ENCODE measurements at regions not wholly inside any gene's neighbourhood (a gene's known extent, or its start where the extent isn't known, plus 50 kb on each side); places are given as distances from the start of the nearest gene placed in this dataset.

DNA sequence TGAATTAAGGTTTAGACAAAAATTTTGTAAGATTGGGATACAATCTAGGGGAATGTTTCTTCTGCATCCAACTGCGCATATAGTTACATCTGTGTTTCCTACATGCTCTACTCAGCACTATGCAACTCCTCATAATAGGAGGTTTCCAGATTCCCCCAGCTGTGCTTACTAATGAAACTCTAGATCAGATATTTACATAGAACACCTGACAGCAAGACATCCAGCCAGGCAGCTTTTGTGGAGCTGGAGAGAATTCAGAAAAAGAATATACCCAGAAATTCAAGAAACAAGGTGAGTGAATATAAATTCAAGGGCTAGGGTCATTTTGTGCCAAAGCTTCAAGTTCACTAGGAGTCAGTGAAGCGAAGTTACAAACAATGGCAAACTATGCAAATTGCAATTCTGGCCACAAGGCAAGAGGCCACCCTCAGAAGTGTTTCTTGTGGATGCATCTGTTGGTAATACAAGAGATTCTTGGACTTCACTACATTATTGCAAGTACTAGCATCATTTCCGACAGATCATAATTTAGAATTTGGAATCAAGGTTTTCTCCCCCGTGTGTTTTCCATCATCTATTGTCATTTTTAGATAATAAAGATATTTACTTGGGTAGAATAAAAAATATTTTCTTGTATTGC, 341.2 kb upstream of the NAV3 start:
- no peak for TF ChIP-seq POLR2A (IDR thresholded peaks at IDR 0.05)
- TF ChIP-seq, protein P1, sequence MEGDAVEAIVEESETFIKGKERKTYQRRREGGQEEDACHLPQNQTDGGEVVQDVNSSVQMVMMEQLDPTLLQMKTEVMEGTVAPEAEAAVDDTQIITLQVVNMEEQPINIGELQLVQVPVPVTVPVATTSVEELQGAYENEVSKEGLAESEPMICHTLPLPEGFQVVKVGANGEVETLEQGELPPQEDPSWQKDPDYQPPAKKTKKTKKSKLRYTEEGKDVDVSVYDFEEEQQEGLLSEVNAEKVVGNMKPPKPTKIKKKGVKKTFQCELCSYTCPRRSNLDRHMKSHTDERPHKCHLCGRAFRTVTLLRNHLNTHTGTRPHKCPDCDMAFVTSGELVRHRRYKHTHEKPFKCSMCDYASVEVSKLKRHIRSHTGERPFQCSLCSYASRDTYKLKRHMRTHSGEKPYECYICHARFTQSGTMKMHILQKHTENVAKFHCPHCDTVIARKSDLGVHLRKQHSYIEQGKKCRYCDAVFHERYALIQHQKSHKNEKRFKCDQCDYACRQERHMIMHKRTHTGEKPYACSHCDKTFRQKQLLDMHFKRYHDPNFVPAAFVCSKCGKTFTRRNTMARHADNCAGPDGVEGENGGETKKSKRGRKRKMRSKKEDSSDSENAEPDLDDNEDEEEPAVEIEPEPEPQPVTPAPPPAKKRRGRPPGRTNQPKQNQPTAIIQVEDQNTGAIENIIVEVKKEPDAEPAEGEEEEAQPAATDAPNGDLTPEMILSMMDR (IDR thresholded peaks at IDR 0.05), result no peak

Measured in thyroid gland (tissue), 4 donors.